PC-3 (cell line): ENCODE measurements at regions not wholly inside any gene's neighbourhood (a gene's known extent, or its start where the extent isn't known, plus 50 kb on each side); places are given as distances from the start of the nearest gene placed in this dataset.

Experiments
- ATAC-seq: fragments of 200-7000 bp; cut with Tn5 transposase; 2 replicates; pipeline ENCODE4 v1.9.1; 2020; ENCODE audit warnings: mild to moderate bottlenecking, moderate library complexity
- BruUV-seq: library from RNA; stranded (reverse); fragments of 400-500 nt; replicated peaks from 2 replicates; lab custom pipeline; 2021; lab: Mats Ljungman, UMichigan
- CTCF ChIA-PET: fragments of 300-600 bp; sonication (Branson Sonifier 250); formaldehyde crosslinking; loops from one replicate; lab custom pipeline; 2022; ENCODE audit warnings: antibody characterized with exemption; lab: Charles Lee
- POLR2A ChIA-PET: fragments of 300-600 bp; sonication (Branson Sonifier 250); formaldehyde crosslinking; loops from one replicate; lab custom pipeline; 2022; ENCODE audit warnings: antibody characterized with exemption; ENCODE audit not compliant: unreplicated experiment; lab: Charles Lee
- DNase-seq: peaks from one replicate; pipeline ENCODE4 v3.0.0-alpha.2; 2015
- H2AFZ ChIP-seq: fragments of 300-600 bp; sonication (generic); 2 replicates; pipeline ENCODE4 v1.6.0; 2016; ENCODE audit warnings: antibody characterized with exemption, low read length
- H3F3A ChIP-seq: fragments of 300-600 bp; sonication (generic); one replicate; pipeline ENCODE4 v1.6.0; 2017; ENCODE audit warnings: antibody characterized with exemption, low read length, control low read depth, mild to moderate bottlenecking; ENCODE audit not compliant: unreplicated experiment
- H3K27ac ChIP-seq: fragments of 300-600 bp; sonication (generic); 2 replicates; pipeline ENCODE4 v1.5.1; 2016; ENCODE audit warnings: mild to moderate bottlenecking, low read length
- H3K27me3 ChIP-seq: fragments of 300-600 bp; sonication (generic); 2 replicates; pipeline ENCODE4 v1.6.1; 2016; ENCODE audit warnings: low read length, mixed read lengths
- H3K36me3 ChIP-seq: fragments of 300-600 bp; sonication (generic); 2 replicates; pipeline ENCODE4 v1.6.1; 2016; ENCODE audit warnings: low read depth, mixed run types, low read length, mixed read lengths
- H3K4me1 ChIP-seq: fragments of 300-600 bp; sonication (generic); 2 replicates; pipeline ENCODE4 v1.5.1; 2016; ENCODE audit warnings: low read length; ENCODE audit not compliant: insufficient read depth
- H3K4me2 ChIP-seq: fragments of 300-600 bp; sonication (generic); 2 replicates; pipeline ENCODE4 v1.6.0; 2016; ENCODE audit warnings: low read length
- H3K4me3 ChIP-seq: fragments of 300-600 bp; sonication (generic); 2 replicates; pipeline ENCODE4 v1.5.1; 2016; ENCODE audit warnings: mild to moderate bottlenecking, low read length, mixed read lengths
- H3K79me2 ChIP-seq: fragments of 300-600 bp; sonication (generic); 2 replicates; pipeline ENCODE4 v1.6.1; 2017; ENCODE audit warnings: low read length, mixed read lengths
- H3K9ac ChIP-seq: fragments of 300-600 bp; sonication (generic); 2 replicates; pipeline ENCODE4 v1.6.0; 2016; ENCODE audit warnings: mild to moderate bottlenecking, low read length
- H3K9me2 ChIP-seq: fragments of 300-600 bp; sonication (generic); replicated peaks from 2 replicates; pipeline ENCODE4 v1.6.1; 2016; ENCODE audit warnings: mixed run types, low read length, mixed read lengths
- H3K9me3 ChIP-seq: fragments of 300-600 bp; sonication (generic); 2 replicates; pipeline ENCODE4 v1.6.1; 2016; ENCODE audit warnings: low read length, mixed read lengths
- H4K20me1 ChIP-seq: fragments of 300-600 bp; sonication (generic); 2 replicates; pipeline ENCODE4 v1.6.1; 2016; ENCODE audit warnings: low read length, mixed read lengths
- EZH2 ChIP-seq: fragments of 300-600 bp; sonication (generic); IDR thresholded peaks from one replicate; pipeline ENCODE4 v1.6.1; 2017; ENCODE audit warnings: antibody characterized with exemption, mild to moderate bottlenecking, low read length; ENCODE audit not compliant: unreplicated experiment
- EZH2phosphoT487 ChIP-seq: fragments of 300-600 bp; sonication (generic); IDR thresholded peaks from 2 replicates; pipeline ENCODE4 v1.6.1; 2018; ENCODE audit warnings: mild to moderate bottlenecking, antibody characterized with exemption, low read length, borderline replicate concordance
- intact Hi-C: fragments of 100-400 bp; cut with micrococcal nuclease; formaldehyde crosslinking; loops from 2 replicates; pipeline ENCODE4 v1.9.0; 2023
- TF ChIP-seq, protein P1 (sequence below): fragments of 300-600 bp; sonication (generic); conservative IDR thresholded peaks from 2 replicates; pipeline ENCODE4 v1.5.1; 2017; ENCODE audit warnings: antibody characterized with exemption, low read depth, mild to moderate bottlenecking, low read length

GRCh38 chr10:64076322-64076940 is 555.2 kb downstream of the REEP3 start:
- Histone ChIP-seq H3K4me1 (no peaks in the 10 kb centered on the region), H3K4me2 (no peak overlapping the region), H3K4me3 (no peak overlapping the region), H3K9me3 (no peaks in the 10 kb centered on the region), H3K9me2 (no peaks in the 10 kb centered on the region), H3K79me2 (no peaks in the 10 kb centered on the region), H3F3A (no peaks in the 10 kb centered on the region), H3K36me3 (no peaks in the 10 kb centered on the region), H4K20me1 (no peaks in the 10 kb centered on the region), H2AFZ (no peak overlapping the region), H3K27ac (no peak overlapping the region), H3K27me3 (no peaks in the 10 kb centered on the region), H3K9ac (no peak overlapping the region)
- intact Hi-C loops, result no loop called here
- TF ChIP-seq EZH2phosphoT487 (no peak), EZH2 (no peak)
- TF ChIP-seq, protein P1, sequence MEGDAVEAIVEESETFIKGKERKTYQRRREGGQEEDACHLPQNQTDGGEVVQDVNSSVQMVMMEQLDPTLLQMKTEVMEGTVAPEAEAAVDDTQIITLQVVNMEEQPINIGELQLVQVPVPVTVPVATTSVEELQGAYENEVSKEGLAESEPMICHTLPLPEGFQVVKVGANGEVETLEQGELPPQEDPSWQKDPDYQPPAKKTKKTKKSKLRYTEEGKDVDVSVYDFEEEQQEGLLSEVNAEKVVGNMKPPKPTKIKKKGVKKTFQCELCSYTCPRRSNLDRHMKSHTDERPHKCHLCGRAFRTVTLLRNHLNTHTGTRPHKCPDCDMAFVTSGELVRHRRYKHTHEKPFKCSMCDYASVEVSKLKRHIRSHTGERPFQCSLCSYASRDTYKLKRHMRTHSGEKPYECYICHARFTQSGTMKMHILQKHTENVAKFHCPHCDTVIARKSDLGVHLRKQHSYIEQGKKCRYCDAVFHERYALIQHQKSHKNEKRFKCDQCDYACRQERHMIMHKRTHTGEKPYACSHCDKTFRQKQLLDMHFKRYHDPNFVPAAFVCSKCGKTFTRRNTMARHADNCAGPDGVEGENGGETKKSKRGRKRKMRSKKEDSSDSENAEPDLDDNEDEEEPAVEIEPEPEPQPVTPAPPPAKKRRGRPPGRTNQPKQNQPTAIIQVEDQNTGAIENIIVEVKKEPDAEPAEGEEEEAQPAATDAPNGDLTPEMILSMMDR, result no peak
- DNase-seq (no peak), ATAC-seq (no peak)
- BruUV-seq, result no TSS peak
- ChIA-PET CTCF (no interaction called here), POLR2A (no interaction called here)

- ATAC-seq (no peak), DNase-seq (no peak)
- Histone ChIP-seq H4K20me1 (no peaks in the 10 kb centered on the region), H3K9me3 (no peaks in the 10 kb centered on the region), H3K4me1 (no peaks in the 10 kb centered on the region), H3K27me3 (no peaks in the 10 kb centered on the region), H3K4me2 (no peak overlapping the region), H2AFZ (no peak overlapping the region), H3F3A (no peaks in the 10 kb centered on the region), H3K79me2 (no peaks in the 10 kb centered on the region), H3K4me3 (no peak overlapping the region), H3K9me2 (no peaks in the 10 kb centered on the region), H3K9ac (no peak overlapping the region), H3K27ac (no peak overlapping the region), H3K36me3 (no peaks in the 10 kb centered on the region)
- intact Hi-C loops, result no loop called here
- POLR2A ChIA-PET, result interaction anchor here (0.5 kb wide), 1 partner anchor 37 kb away, joined by 3 read pairs; no protein-coding TSS in a partner anchor
- TF ChIP-seq EZH2phosphoT487 (no peak), EZH2 (no peak)
- TF ChIP-seq, protein P1, result no peak
- CTCF ChIA-PET, result no interaction called here
- no TSS peak for BruUV-seq
Observed at GRCh38 chr10:64079341-64079740, 558.1 kb downstream of the REEP3 start.

DNA sequence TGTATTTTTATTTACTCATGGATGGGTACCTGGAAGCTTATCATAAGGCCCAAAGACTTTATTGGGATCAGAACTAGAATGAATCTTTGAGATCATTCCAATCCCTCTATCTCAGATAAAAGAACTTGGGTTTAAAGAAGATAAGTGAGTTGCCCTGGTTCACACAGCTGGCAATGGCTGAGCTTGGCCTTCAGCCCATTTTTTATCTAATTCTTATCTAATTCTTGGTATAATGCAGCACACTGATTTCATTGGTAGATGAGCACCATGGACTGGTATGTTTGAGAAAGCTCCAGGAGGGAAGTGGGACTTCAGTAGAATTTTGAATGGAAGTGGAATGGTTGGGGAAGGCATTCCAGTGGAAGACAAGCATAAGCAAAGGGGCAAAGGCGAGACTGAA is 558.9 kb downstream of the REEP3 start:
- H3K79me2 ChIP-seq, result no peaks in the 10 kb centered on the region
- no peak overlapping the region for H3K27ac ChIP-seq
- BruUV-seq, result no TSS peak
- no peaks in the 10 kb centered on the region for H3K27me3 ChIP-seq
- no peaks in the 10 kb centered on the region for H3K4me1 ChIP-seq
- H3K9me2 ChIP-seq, result no peaks in the 10 kb centered on the region
- intact Hi-C loops, result no loop called here
- H2AFZ ChIP-seq, result no peak overlapping the region
- TF ChIP-seq EZH2 (no peak), EZH2phosphoT487 (no peak)
- TF ChIP-seq, protein P1, result no peak
- no peak overlapping the region for H3K9ac ChIP-seq
- H3K4me3 ChIP-seq, result no peak overlapping the region
- ChIA-PET CTCF (no interaction called here), POLR2A (no interaction called here)
- H3K36me3 ChIP-seq, result no peaks in the 10 kb centered on the region
- DNase-seq (no peak), ATAC-seq (no peak)
- H3K9me3 ChIP-seq, result no peaks in the 10 kb centered on the region
- H3F3A ChIP-seq, result no peaks in the 10 kb centered on the region
- H3K4me2 ChIP-seq, result no peak overlapping the region
- H4K20me1 ChIP-seq, result no peaks in the 10 kb centered on the region
